ENCODE measurements at regions not wholly inside any gene's neighbourhood (a gene's known extent, or its start where the extent isn't known, plus 50 kb on each side); places are given as distances from the start of the nearest gene placed in this dataset.

DNA sequence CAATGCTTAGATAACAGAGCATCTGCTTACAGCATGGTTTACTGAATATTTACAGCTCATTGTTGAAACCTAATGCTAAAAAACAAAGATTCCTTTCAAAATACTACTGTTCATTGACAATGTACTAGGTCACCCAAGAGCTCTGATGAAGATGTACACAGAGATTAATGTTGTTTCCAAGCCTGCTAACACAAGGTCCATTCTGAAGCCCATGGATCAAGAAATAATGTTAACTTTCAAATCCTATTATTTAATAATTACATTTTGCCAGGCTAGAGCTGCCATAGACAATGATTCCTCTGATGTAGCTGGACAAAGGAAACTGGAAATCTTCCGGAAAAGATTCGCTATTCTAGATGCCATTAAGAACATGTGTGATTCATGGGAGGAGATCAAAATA, 355.6 kb downstream of the TENT5A start:
- TF ChIP-seq CTCF (IDR thresholded peaks at IDR 0.05; ENCODE audit: low read length) = no peak
- TF ChIP-seq EZH2 (IDR thresholded peaks at IDR 0.05; ENCODE audit: borderline replicate concordance, low read length) = no peak

All from OCI-LY1 (cell line).